H1 (cell line): ENCODE measurements at regions not wholly inside any gene's neighbourhood (a gene's known extent, or its start where the extent isn't known, plus 50 kb on each side); places are given as distances from the start of the nearest gene placed in this dataset.
"Not testable (repeated sequence)": the region's sequence is repeated elsewhere in the genome, so short reads cannot be mapped to it uniquely, and the experiment has no call there.

Experiments used
- CTCF ChIA-PET: fragments of 300-600 bp; sonication (Branson Sonifier 250); formaldehyde crosslinking; loops from one replicate; lab custom pipeline; 2021; ENCODE audit not compliant: partially characterized antibody; lab: Charles Lee
- POLR2A ChIA-PET: fragments of 300-600 bp; sonication (Branson Sonifier 250); formaldehyde crosslinking; loops from one replicate; lab custom pipeline; 2021; ENCODE audit warnings: inconsistent platforms; ENCODE audit not compliant: partially characterized antibody; lab: Charles Lee
- DNase-seq, 2 experiments: peaks; one replicate each; pipeline versions ENCODE4 v3.0.0 to v3.0.0-alpha.2; 2010 to 2022; ENCODE audit warnings: low spot score in 2 of 2, low read depth in 1 of 2, mixed read lengths in 1 of 2
- FAIRE-seq: peaks from 2 replicates; lab custom pipeline; 2011; peaks lifted over from hg19 to GRCh38; lab: Jason Lieb, UNC
- H2AFZ ChIP-seq: 2 replicates; pipeline ENCODE4 v1.8.1; 2012; ENCODE audit warnings: low read length, inconsistent platforms
- H2AK5ac ChIP-seq: 2 replicates; pipeline ENCODE4 v1.6.1; 2013; ENCODE audit warnings: low read depth, low read length
- H2BK120ac ChIP-seq: replicated peaks from 2 replicates; pipeline ENCODE3; 2013; ENCODE audit warnings: low read depth, low read length, inconsistent platforms
- H2BK12ac ChIP-seq: 2 replicates; pipeline ENCODE4 v1.6.1; 2013; ENCODE audit warnings: low read depth, low read length
- H2BK15ac ChIP-seq: 2 replicates; pipeline ENCODE4 v1.6.1; 2013; ENCODE audit warnings: low read length
- H2BK20ac ChIP-seq: 2 replicates; pipeline ENCODE4 v1.6.1; 2013; ENCODE audit warnings: low read length
- H2BK5ac ChIP-seq: 2 replicates; pipeline ENCODE4 v1.6.1; 2013; ENCODE audit warnings: low read depth, low read length
- H3K14ac ChIP-seq: 2 replicates; pipeline ENCODE4 v1.6.1; 2013; ENCODE audit warnings: inconsistent platforms; ENCODE audit not compliant: insufficient read length
- H3K18ac ChIP-seq: 2 replicates; pipeline ENCODE4 v1.6.1; 2013; ENCODE audit warnings: low read length; ENCODE audit errors: extremely low read depth
- H3K23ac ChIP-seq: 2 replicates; pipeline ENCODE4 v1.6.1; 2013; ENCODE audit warnings: inconsistent platforms; ENCODE audit not compliant: insufficient read length
- H3K23me2 ChIP-seq: 2 replicates; pipeline ENCODE4 v1.6.1; 2013; ENCODE audit warnings: low read depth, low read length
- H3K27ac ChIP-seq: 2 replicates; pipeline ENCODE4 v1.6.1; 2011; ENCODE audit warnings: low read depth, low read length, inconsistent platforms
- H3K27me3 ChIP-seq, 4 experiments: replicated peaks in 1 of 4; 1 replicate in 1 of 4; 2 replicates in 3 of 4; pipeline versions ENCODE4 v1.6.1 to v1.8.1; 2011 to 2013; ENCODE audit warnings: low read length in 3 of 4, mild to moderate bottlenecking in 3 of 4, inconsistent platforms in 2 of 4, mixed read lengths in 2 of 4, moderate library complexity in 1 of 4; ENCODE audit not compliant: control insufficient read depth in 3 of 4, insufficient read depth in 3 of 4; ENCODE audit errors: extremely low read depth in 1 of 4
- H3K36me3 ChIP-seq, 4 experiments: 2 replicates each; pipeline versions ENCODE4 v1.6.1 to v1.8.1; 2011 to 2013; ENCODE audit warnings: mild to moderate bottlenecking in 4 of 4, low read length in 3 of 4, moderate library complexity in 2 of 4, control low read depth in 1 of 4, inconsistent platforms in 1 of 4; ENCODE audit not compliant: insufficient read depth in 4 of 4, control insufficient read depth in 2 of 4
- H3K4ac ChIP-seq: replicated peaks from 2 replicates; pipeline ENCODE3; 2013; ENCODE audit warnings: low read length, low read depth, mixed read lengths, inconsistent platforms; ENCODE audit not compliant: insufficient read length
- H3K4me1 ChIP-seq, 4 experiments: replicated peaks in 1 of 4; 1 replicate in 1 of 4; 2 replicates in 3 of 4; pipeline versions ENCODE4 v1.6.1 to v1.8.1; 2011 to 2013; ENCODE audit warnings: low read length in 3 of 4, inconsistent platforms in 2 of 4, mixed read lengths in 1 of 4; ENCODE audit not compliant: insufficient read depth in 4 of 4, control insufficient read depth in 3 of 4
- H3K4me2 ChIP-seq, 2 experiments: 2 replicates each; pipeline versions ENCODE4 v1.6.1 to v1.8.1; 2011 to 2013; ENCODE audit warnings: low read depth in 2 of 2, low read length in 2 of 2, control low read depth in 1 of 2, inconsistent platforms in 1 of 2, mild to moderate bottlenecking in 1 of 2; ENCODE audit not compliant: insufficient read depth in 1 of 2
- H3K4me3 ChIP-seq, 4 experiments: fragments of 200-600, 300-600 bp in 1 of 4; sonication (generic), shearing (Covaris generic), sonication (Bioruptor Twin) in 1 of 4; 2 replicates each; pipeline versions ENCODE4 v1.5.1 to v1.8.1; 2011 to 2016; ENCODE audit warnings: low read length in 4 of 4, low read depth in 3 of 4, control low read depth in 2 of 4, inconsistent platforms in 2 of 4, mild to moderate bottlenecking in 2 of 4, mixed read lengths in 1 of 4, moderate library complexity in 1 of 4; ENCODE audit not compliant: insufficient read depth in 2 of 4; ENCODE audit errors: extremely low read depth in 1 of 4
- H3K56ac ChIP-seq: replicated peaks from 2 replicates; pipeline ENCODE3; 2013; ENCODE audit warnings: low read depth, mild to moderate bottlenecking, mixed read lengths, low read length, inconsistent platforms; ENCODE audit not compliant: insufficient read length
- H3K79me1 ChIP-seq: 2 replicates; pipeline ENCODE4 v1.6.1; 2013; ENCODE audit warnings: low read depth, low read length, control low read depth
- H3K79me2 ChIP-seq, 2 experiments: 2 replicates each; pipeline versions ENCODE4 v1.6.1 to v1.8.1; 2012 to 2013; ENCODE audit warnings: low read length in 2 of 2, mild to moderate bottlenecking in 2 of 2, inconsistent platforms in 1 of 2; ENCODE audit not compliant: insufficient read depth in 2 of 2, control insufficient read depth in 1 of 2
- H3K9ac ChIP-seq, 4 experiments: replicated peaks in 1 of 4; 1 replicate in 1 of 4; 2 replicates in 3 of 4; pipeline versions ENCODE4 v1.6.1 to v1.8.1; 2011 to 2013; ENCODE audit warnings: low read depth in 3 of 4, low read length in 3 of 4, control low read depth in 2 of 4, mild to moderate bottlenecking in 2 of 4, moderate library complexity in 2 of 4, inconsistent platforms in 1 of 4; ENCODE audit errors: extremely low read depth in 1 of 4
- H3K9me3 ChIP-seq, 2 experiments: 2 replicates each; pipeline versions ENCODE4 v1.6.1 to v1.8.1; 2012 to 2013; ENCODE audit warnings: mild to moderate bottlenecking in 2 of 2, moderate library complexity in 2 of 2, control low read depth in 1 of 2, inconsistent platforms in 1 of 2, low read depth in 1 of 2, low read length in 1 of 2, mixed read lengths in 1 of 2; ENCODE audit not compliant: insufficient read depth in 2 of 2
- H4K20me1 ChIP-seq, 2 experiments: replicated peaks in 1 of 2; 2 replicates each; pipeline versions ENCODE3 to v1.8.1; 2011 to 2013; ENCODE audit warnings: inconsistent platforms in 2 of 2, low read length in 2 of 2, mild to moderate bottlenecking in 1 of 2; ENCODE audit not compliant: insufficient read depth in 2 of 2, control insufficient read depth in 1 of 2
- H4K5ac ChIP-seq: 2 replicates; pipeline ENCODE4 v1.6.1; 2013; ENCODE audit warnings: low read length, low read depth, mixed read lengths, inconsistent platforms; ENCODE audit not compliant: insufficient read length
- H4K8ac ChIP-seq: 2 replicates; pipeline ENCODE4 v1.8.0; 2013; ENCODE audit warnings: mild to moderate bottlenecking, moderate library complexity, low read length, inconsistent platforms; ENCODE audit not compliant: insufficient read depth; ENCODE audit errors: extremely low read depth
- H4K91ac ChIP-seq: replicated peaks from 2 replicates; pipeline ENCODE3; 2013; ENCODE audit warnings: low read length, mixed read lengths, inconsistent platforms; ENCODE audit not compliant: insufficient read length
- CEBPB ChIP-seq: IDR thresholded peaks from 2 replicates; pipeline ENCODE4 v1.6.1; 2012; ENCODE audit warnings: low read depth, low read length
- CHD1 ChIP-seq: IDR thresholded peaks from 2 replicates; pipeline ENCODE4 v1.6.1; 2012; ENCODE audit warnings: low read depth, low read length, improper control_type of control experiment
- RNF2 ChIP-seq: fragments of 200-900, 300-1000 bp; sonication (generic); IDR thresholded peaks from 2 replicates; pipeline ENCODE4 v1.7.1; 2016; ENCODE audit warnings: borderline replicate concordance, low read depth, mild to moderate bottlenecking, antibody characterized with exemption, low read length; ENCODE audit not compliant: poor library complexity, severe bottlenecking; ENCODE audit errors: missing control alignments
- WGBS, 2 experiments: shearing (Covaris generic) in 1 of 2; methylation state at CpG; one replicate each; pipeline versions ENCODE4 v1.1.6 to v1.1.7; 2013 to 2015; ENCODE audit warnings: low lambda C conversion rate in 2 of 2, mixed read lengths in 2 of 2, inconsistent platforms in 1 of 2, low coverage in 1 of 2, missing lambda C conversion rate in 1 of 2; ENCODE audit not compliant: insufficient replicate concordance in 2 of 2, insufficient coverage in 1 of 2, insufficient read length in 1 of 2; ENCODE audit errors: extremely low coverage in 1 of 2, missing lambda C conversion rate in 1 of 2; 5-methylcytosine and 5-hydroxymethylcytosine counted together

GRCh38 chr4:98822144-98822543 is 106.8 kb downstream of the EIF4E start (continued):
- TF ChIP-seq RNF2 (no peak), CEBPB (no peak), CHD1 (no peak)

DNA sequence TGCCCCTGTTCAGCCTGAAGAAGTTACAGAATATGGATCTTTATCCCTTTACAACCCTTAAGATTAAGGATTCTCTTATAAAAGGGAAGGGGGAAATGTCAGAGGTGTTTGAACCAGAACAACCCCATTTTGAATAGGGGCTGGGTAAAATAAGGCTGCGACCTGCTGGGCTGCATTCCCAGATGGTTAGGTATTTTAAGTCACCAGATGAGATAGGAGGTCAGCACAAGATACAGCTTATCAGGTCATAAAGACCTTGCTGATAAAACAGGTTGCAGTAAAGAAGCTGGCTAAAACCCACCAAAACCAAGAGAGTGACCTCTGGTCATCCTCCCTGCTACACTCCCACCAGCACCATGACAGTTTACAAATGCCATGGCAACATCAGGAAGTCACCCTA is 110.8 kb downstream of the EIF4E start:
- POLR2A ChIA-PET, FAIRE-seq, H3K36me3 ChIP-seq, H3K23ac ChIP-seq, H4K91ac ChIP-seq, H3K27ac ChIP-seq, H3K27me3 ChIP-seq, CTCF ChIA-PET, H4K5ac ChIP-seq, DNase-seq, H3K4me1 ChIP-seq, H3K4ac ChIP-seq, H3K79me2 ChIP-seq, H2AK5ac ChIP-seq, H2AFZ ChIP-seq, H2BK120ac ChIP-seq, H3K14ac ChIP-seq, H2BK15ac ChIP-seq, H3K4me2 ChIP-seq, H3K56ac ChIP-seq, H2BK5ac ChIP-seq, H3K9me3 ChIP-seq, H4K20me1 ChIP-seq, H3K23me2 ChIP-seq, H3K4me3 ChIP-seq, H2BK20ac ChIP-seq, H3K9ac ChIP-seq, H4K8ac ChIP-seq, H2BK12ac ChIP-seq, H3K18ac ChIP-seq, H3K79me1 ChIP-seq: not testable (repeated sequence)
- WGBS, 2 experiments: 75% methylated on average over 1 of the region's 1 CpG; no CpG with 5 or more reads in 1 of the 2 experiments
